ENCODE measurements at regions not wholly inside any gene's neighbourhood (a gene's known extent, or its start where the extent isn't known, plus 50 kb on each side); places are given as distances from the start of the nearest gene placed in this dataset.
"Not testable (repeated sequence)": the region's sequence is repeated elsewhere in the genome, so short reads cannot be mapped to it uniquely, and the experiment has no call there.

GRCh38 chr9:42240261-42240579, 56.8 kb downstream of the SPATA31A6 start:
- TF ChIP-seq POLR2A (IDR thresholded peaks at IDR 0.05; ENCODE audit: extremely low read depth, insufficient read length); CTCF (IDR thresholded peaks at IDR 0.05; ENCODE audit: low read depth, low read length); MAX (IDR thresholded peaks at IDR 0.05; ENCODE audit: low read depth, low read length): not testable (repeated sequence)
